Right hindlimb (tissue), 1 donor: ENCODE measurements at regions not wholly inside any gene's neighbourhood (a gene's known extent, or its start where the extent isn't known, plus 50 kb on each side); places are given as distances from the start of the nearest gene placed in this dataset.
A peak's percentile ranks its signal among the peaks of the same experiment; 100 is the strongest.

ENCODE experiments used
- DNase-seq: peaks from one replicate; pipeline ENCODE4 v3.0.0-alpha.2; 2018

- no peak for DNase-seq
Observed at GRCh38 chr12:111310076-111310870, 58.6 kb downstream of the PHETA1 start.

GRCh38 chr12:111309584-111309983, 59.3 kb downstream of the PHETA1 start:
- no peak for DNase-seq

DNA sequence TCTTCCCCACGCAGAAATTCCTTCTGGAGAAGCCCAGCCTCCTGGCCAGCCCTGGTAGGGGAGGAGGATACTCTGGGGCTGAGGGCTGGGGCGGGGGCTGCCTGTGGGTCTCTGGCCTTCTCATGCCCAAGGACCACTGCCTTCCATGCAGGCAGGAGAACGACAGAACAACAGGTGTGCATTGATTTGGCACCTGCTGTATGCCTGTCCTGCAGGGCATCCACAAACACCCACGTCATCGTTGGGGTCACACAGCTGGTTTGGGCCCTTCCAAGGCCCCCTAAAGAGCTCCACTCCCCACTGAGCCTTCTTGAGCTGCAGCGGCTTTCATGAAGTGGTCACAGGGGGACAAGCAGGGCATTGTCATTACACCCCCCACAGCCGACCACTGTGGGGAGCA, 60.4 kb downstream of the PHETA1 start:
- no peak for DNase-seq

DNA sequence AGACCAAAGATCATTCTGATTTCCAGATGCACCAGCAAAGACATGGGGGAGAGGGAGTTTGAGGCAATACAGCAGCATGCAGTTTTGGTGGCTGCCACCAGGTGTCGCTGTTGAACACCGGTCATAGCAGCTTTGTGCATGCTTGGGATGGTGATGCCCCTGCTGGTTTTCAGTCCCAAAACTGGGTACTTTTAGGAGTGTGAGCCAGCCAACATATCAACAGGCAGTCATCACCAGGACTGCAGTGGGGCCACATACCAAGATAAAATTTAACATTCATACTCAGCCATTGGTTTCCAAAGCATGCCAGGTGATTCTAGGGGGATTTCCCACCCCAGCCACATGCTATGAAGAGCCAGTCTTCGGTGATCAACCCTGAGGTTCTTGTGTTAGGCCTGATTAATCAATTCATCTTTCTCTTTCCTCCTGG, 64.2 kb downstream of the PHETA1 start:
- no peak for DNase-seq

GRCh38 chr12:111303531-111303930, 65.4 kb downstream of the PHETA1 start:
- no peak for DNase-seq

DNA sequence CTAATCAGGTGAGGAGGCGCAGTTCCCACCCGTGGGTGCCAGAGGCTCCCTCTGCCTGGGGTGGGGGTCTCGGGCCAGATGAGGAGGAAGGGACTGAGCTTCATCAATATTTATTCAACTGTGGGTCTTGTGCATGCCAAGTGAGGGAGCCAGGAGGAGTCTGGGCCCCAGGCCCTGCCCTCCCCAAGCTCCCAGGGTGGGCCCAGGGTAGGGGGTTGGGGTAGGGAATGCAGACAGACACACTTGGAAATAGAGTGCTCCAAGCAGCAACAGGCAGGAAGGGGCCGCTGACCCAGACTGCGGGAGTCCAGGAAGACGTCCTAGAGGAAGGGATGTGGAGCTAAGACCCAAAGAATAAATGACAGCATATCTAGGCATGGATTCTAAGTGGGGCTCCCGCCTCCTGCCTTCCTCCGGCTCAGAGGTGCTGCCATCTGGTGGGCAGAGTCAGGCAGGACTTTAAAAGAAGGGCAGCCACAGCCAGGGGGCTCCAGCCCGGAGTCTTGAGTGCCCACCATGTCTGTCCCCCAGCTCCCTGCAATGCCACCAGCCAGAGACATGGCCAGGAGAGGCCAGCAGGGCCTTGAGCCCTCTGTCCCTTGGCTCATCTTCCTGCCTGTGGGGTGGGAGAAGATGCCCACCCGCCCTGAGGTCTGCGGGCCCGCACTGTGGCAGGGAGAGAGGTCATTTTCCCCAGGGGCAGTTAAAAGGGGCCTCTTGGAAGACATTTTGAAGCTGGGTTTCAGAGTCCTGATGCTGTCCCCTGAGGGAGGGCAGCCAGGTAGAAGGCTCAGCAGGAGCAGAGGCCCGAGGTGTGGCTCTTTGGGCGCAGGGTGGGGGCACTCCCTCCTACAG, 70.1 kb downstream of the PHETA1 start:
- peak; percentile 66 for DNase-seq

GRCh38 chr12:111297703-111298426, 71.0 kb downstream of the PHETA1 start:
- no peak for DNase-seq

GRCh38 chr12:111296906-111297463, 71.9 kb downstream of the PHETA1 start:
- DNase-seq = no peak

DNA sequence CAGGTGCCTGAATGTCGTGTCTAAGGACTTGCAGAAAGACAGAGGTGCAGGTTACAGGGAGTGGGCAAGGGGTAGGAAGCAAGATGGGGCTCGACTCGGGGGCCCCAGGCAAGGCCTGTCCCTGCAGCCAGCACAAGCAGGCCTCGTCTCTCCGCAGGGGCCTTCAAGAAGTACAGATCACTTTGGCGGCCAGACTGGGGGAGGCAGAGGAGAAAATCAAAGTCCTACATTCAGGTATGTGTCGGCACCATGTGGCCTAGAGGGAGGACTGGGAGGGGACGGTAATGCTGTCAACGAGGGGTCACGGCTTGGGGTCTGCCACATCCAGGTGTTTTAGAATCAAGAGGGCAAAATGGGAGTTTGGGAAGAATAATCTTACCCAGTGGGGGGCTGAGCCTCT, 73.7 kb downstream of the PHETA1 start:
- DNase-seq = no peak

DNA sequence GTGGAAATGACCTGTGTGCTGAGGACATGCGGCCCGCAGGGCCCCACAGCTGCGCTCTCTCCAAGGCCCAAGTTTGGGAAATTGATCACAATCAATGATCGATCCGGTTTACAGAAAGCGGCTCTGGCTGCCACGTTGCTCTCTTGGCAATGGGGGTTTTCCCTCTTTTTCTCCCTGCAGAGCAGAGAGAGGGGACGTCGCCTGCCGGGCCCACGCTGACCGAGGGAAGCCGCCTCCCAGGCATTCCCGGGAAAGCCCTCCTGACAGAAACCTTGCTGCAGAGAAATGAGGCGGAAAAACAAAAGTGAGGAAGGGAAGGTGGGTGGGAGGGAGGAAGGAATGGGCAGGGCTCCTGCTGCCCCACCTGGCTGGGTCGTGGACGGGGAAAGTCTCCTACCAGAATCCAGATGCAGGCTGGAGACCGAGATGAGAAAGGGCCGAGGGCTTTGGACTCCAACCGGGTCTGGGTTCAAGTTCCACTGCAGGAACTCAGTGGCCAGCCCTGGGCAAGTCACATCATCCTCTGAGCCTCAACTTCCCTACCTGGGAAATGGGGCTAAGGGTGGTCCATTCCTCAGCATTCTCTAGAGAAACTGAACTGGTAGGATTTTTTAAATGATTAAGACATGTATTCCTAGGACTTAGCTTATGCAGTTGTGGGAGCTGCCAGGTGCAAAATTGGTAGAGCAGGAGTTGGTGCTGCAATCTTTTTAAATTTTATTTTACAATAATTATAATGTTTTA, 75.5 kb downstream of the PHETA1 start:
- DNase-seq = no peak

DNA sequence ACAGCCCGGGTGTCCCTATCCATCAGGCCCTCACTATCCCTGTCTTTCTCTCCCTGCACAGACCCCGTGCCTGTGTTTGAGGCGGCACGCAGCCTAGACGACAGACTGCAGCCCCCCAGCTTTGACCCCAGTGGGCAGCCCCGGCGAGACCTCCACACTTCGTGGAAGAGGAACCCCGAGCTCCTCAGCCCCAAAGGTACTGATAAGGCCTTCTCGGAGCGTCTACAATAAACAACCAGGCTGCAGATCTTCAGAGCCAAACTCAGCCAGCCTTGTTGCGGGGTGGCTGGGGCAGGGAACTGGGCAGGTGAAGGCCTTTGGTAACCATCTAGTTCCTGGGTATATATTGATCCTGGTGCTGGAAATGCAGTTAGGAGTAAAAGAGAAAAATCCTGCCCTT, 77.5 kb downstream of the PHETA1 start:
- no peak for DNase-seq

GRCh38 chr12:111288771-111289170, 80.1 kb downstream of the PHETA1 start:
- DNase-seq = no peak

- DNase-seq = no peak
Observed at GRCh38 chr12:111287125-111287900, 81.6 kb downstream of the PHETA1 start.

- no peak for DNase-seq
Observed at GRCh38 chr12:111285200-111285599, 83.7 kb downstream of the PHETA1 start.

DNA sequence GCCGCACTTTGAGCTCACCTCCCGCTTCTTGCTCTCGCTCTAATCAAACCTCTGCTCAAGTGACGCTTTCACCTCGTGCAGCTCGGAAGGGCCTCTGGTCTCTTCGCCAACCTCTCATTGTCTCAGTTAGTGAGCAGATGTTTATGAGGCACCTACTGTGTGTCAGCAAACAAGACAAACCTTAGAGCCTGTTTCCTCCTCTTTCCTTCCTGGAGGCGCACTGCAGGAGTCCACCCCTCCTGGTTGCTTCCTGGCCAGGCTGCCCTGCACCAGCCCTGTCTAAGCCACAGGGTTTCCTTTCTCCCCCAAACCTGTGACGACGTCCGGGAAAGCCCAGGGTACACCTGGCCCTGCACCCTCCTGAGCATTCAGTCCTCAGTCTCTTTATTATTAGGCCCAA, 84.2 kb downstream of the PHETA1 start:
- DNase-seq = no peak

- no peak for DNase-seq
Observed at GRCh38 chr12:111283966-111284365, 84.9 kb downstream of the PHETA1 start.

GRCh38 chr12:111283521-111283920, 85.4 kb downstream of the PHETA1 start:
- no peak for DNase-seq

GRCh38 chr12:111277570-111277969, 91.3 kb downstream of the PHETA1 start:
- no peak for DNase-seq

DNA sequence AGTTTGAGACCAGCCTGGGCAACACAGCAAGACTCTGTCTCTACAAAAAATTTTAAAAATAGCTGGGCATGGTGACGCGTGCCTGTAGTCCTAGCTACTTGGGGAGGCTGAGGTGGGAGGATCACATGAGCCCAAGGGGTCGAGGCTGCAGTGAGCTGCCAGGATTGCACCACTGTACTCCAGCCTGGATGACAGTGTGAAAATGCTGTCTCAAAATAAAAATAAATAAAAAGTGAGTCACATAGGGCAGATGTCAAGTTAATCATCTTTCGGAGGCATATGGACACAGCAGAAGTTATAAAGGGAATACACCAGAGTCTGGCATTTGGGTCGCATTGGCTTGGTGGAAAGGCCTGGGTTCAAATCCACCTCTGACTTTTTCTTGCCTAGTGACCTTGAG, 92.7 kb downstream of the PHETA1 start:
- DNase-seq = no peak

DNA sequence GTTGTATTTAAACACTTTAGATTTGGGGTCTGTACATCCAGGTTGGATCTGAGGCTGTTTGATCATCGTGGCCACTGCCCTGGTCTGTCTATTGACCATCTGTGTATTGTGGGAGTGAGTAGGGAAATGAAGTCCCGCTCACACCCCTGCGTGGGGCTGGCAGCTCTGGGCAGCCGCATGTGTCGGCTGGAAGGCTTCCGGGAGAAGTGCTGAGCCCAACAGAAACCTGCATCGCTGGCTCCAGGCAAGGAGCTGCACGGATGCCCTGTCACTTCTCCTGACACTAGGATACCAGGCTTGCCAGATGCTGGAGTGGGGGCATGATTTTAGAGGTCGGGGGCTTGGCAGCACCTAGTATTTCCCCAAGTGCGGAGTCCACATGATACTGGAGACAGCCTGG, 93.6 kb downstream of the PHETA1 start:
- DNase-seq = no peak

- DNase-seq = no peak
Observed at GRCh38 chr12:111274777-111275176, 94.1 kb downstream of the PHETA1 start.
